AG04450 (cell line): ENCODE measurements at regions not wholly inside any gene's neighbourhood (a gene's known extent, or its start where the extent isn't known, plus 50 kb on each side); places are given as distances from the start of the nearest gene placed in this dataset.
A peak's percentile ranks its signal among the peaks of the same experiment; 100 is the strongest.

Source experiments
- CTCF ChIA-PET: fragments of 300-600, 350-600 bp; formaldehyde crosslinking; extraction: SDS; loops from one replicate; lab custom pipeline; 2022; ENCODE audit warnings: antibody characterized with exemption, inconsistent platforms; lab: Charles Lee
- POLR2A ChIA-PET: fragments of 350-600 bp; formaldehyde crosslinking; extraction: SDS; loops from one replicate; lab custom pipeline; 2021; ENCODE audit warnings: antibody characterized with exemption, inconsistent platforms; lab: Yijun Ruan, JAX
- DNase-seq: peaks from one replicate; pipeline ENCODE4 v3.0.0-alpha.2; 2011; ENCODE audit warnings: low read depth, low spot score
- H3K27ac ChIP-seq: one replicate; pipeline ENCODE4 v1.5.1; 2012; ENCODE audit warnings: low read depth, low read length, control low read depth
- H3K27me3 ChIP-seq: one replicate; pipeline ENCODE4 v1.6.0; 2012; ENCODE audit warnings: low read length; ENCODE audit not compliant: control insufficient read depth, insufficient read depth
- H3K4me3 ChIP-seq: 2 replicates; pipeline ENCODE4 v1.5.1; 2011; ENCODE audit warnings: mild to moderate bottlenecking, low read depth, low read length, control low read depth
- H3K9me3 ChIP-seq: 2 replicates; pipeline ENCODE4 v1.5.1; 2012; ENCODE audit warnings: low read length; ENCODE audit not compliant: control insufficient read depth, insufficient read depth
- CTCF ChIP-seq: IDR thresholded peaks from 2 replicates; pipeline ENCODE4 v1.5.1; 2011; ENCODE audit warnings: low read depth, low read length, control low read depth, inconsistent platforms

- Histone ChIP-seq H3K9me3 (no peaks in the 10 kb centered on the region), H3K4me3 (no peak overlapping the region), H3K27me3 (no peaks in the 10 kb centered on the region), H3K27ac (no peak overlapping the region)
- POLR2A ChIA-PET: no interaction called here
- no peak for TF ChIP-seq CTCF
- no peak for DNase-seq
- CTCF ChIA-PET: no interaction called here
Observed at GRCh38 chr1:188904201-188904600, 1573.5 kb downstream of the BRINP3 start.

GRCh38 chr1:188906921-188907641 lies 1570.6 kb downstream of the BRINP3 start:
- H3K27me3 ChIP-seq: no peaks in the 10 kb centered on the region
- no peak overlapping the region for H3K27ac ChIP-seq
- ChIA-PET CTCF (interaction anchor here (2.0 kb wide), 1 partner anchor 125 kb away, joined by 5 read pairs; no protein-coding TSS in a partner anchor), POLR2A (no interaction called here)
- TF ChIP-seq CTCF: no peak
- H3K9me3 ChIP-seq: no peaks in the 10 kb centered on the region
- no peak for DNase-seq
- no peak overlapping the region for H3K4me3 ChIP-seq

- Histone ChIP-seq H3K27ac (no peak overlapping the region), H3K27me3 (no peaks in the 10 kb centered on the region), H3K9me3 (no peaks in the 10 kb centered on the region), H3K4me3 (no peak overlapping the region)
- CTCF ChIA-PET: no interaction called here
- no peak for DNase-seq
- POLR2A ChIA-PET: no interaction called here
- TF ChIP-seq CTCF: no peak
Observed at GRCh38 chr1:188930382-188930781, 1547.3 kb downstream of the BRINP3 start.

- Histone ChIP-seq H3K9me3 (no peaks in the 10 kb centered on the region), H3K4me3 (no peak overlapping the region), H3K27me3 (no peaks in the 10 kb centered on the region), H3K27ac (no peak overlapping the region)
- ChIA-PET POLR2A (no interaction called here), CTCF (no interaction called here)
- DNase-seq: no peak
- TF ChIP-seq CTCF: no peak
Observed at GRCh38 chr1:188931506-188931905, 1546.2 kb downstream of the BRINP3 start.

- POLR2A ChIA-PET: no interaction called here
- no peaks in the 10 kb centered on the region for H3K9me3 ChIP-seq
Observed at GRCh38 chr1:188937965-188938551, 1539.6 kb downstream of the BRINP3 start.

More at GRCh38 chr1:188937965-188938551, 1539.6 kb downstream of the BRINP3 start:
- no peak overlapping the region for H3K27ac ChIP-seq
- DNase-seq: no peak
- no peak overlapping the region for H3K4me3 ChIP-seq
- no peaks in the 10 kb centered on the region for H3K27me3 ChIP-seq
- CTCF ChIA-PET: interaction anchor here (0.6 to 1.7 kb wide), 2 partner anchors 11 to 156 kb away, joined by 3 read pairs; no protein-coding TSS in a partner anchor
- TF ChIP-seq CTCF: peak; percentile 47
